DMS153 treated with DMSO at 0.1 percent for 48 hours (cell line): ENCODE measurements at regions not wholly inside any gene's neighbourhood (a gene's known extent, or its start where the extent isn't known, plus 50 kb on each side); places are given as distances from the start of the nearest gene placed in this dataset.

Experiments
- DNase-seq: peaks from one replicate; lab custom pipeline; 2025; ENCODE audit not compliant: unreplicated experiment; lab: John Stamatoyannopoulos, UW

GRCh38 chr5:12312343-12312742 lies 408.1 kb upstream of the CTNND2 start:
- DNase-seq, result no peak

- no peak for DNase-seq
Measured at GRCh38 chr5:12294151-12294550, 389.9 kb upstream of the CTNND2 start.

GRCh38 chr5:12292610-12293204 lies 388.5 kb upstream of the CTNND2 start:
- DNase-seq, result no peak

GRCh38 chr5:12284604-12285003 lies 380.4 kb upstream of the CTNND2 start:
- no peak for DNase-seq

- no peak for DNase-seq
Measured at GRCh38 chr5:12277504-12278192, 373.4 kb upstream of the CTNND2 start.

- no peak for DNase-seq
Measured at GRCh38 chr5:12274236-12274635, 370.0 kb upstream of the CTNND2 start.

GRCh38 chr5:12272389-12272788 lies 368.1 kb upstream of the CTNND2 start:
- DNase-seq, result no peak

GRCh38 chr5:12270914-12271313 lies 366.7 kb upstream of the CTNND2 start:
- DNase-seq, result no peak

- no peak for DNase-seq
Measured at GRCh38 chr5:12269164-12269563, 364.9 kb upstream of the CTNND2 start.

GRCh38 chr5:12258549-12258948 lies 354.3 kb upstream of the CTNND2 start:
- no peak for DNase-seq

- no peak for DNase-seq
Measured at GRCh38 chr5:12250454-12250853, 346.2 kb upstream of the CTNND2 start.

- no peak for DNase-seq
Measured at GRCh38 chr5:12248831-12249230, 344.6 kb upstream of the CTNND2 start.

- DNase-seq, result no peak
Measured at GRCh38 chr5:12246036-12246435, 341.8 kb upstream of the CTNND2 start.

- DNase-seq, result no peak
Measured at GRCh38 chr5:12245429-12245828, 341.2 kb upstream of the CTNND2 start.

GRCh38 chr5:12242950-12243888 lies 339.0 kb upstream of the CTNND2 start:
- DNase-seq, result no peak

GRCh38 chr5:12237837-12238575 lies 333.8 kb upstream of the CTNND2 start:
- DNase-seq, result no peak

- DNase-seq, result no peak
Measured at GRCh38 chr5:12230659-12231058, 326.4 kb upstream of the CTNND2 start.

- DNase-seq, result no peak
Measured at GRCh38 chr5:12217039-12217438, 312.8 kb upstream of the CTNND2 start.

GRCh38 chr5:12214267-12215015 lies 310.2 kb upstream of the CTNND2 start:
- no peak for DNase-seq

GRCh38 chr5:12208366-12209100 lies 304.3 kb upstream of the CTNND2 start:
- no peak for DNase-seq
